ENCODE measurements at regions not wholly inside any gene's neighbourhood (a gene's known extent, or its start where the extent isn't known, plus 50 kb on each side); places are given as distances from the start of the nearest gene placed in this dataset.

GRCh38 chr2:106961328-106961727, 75.4 kb upstream of the ST6GAL2 start:
- H3K4me3 ChIP-seq (replicated peaks; ENCODE audit: low read depth, low read length): no peak overlapping the region
- DNase-seq (ENCODE audit: extremely low read depth, insufficient read length): no peak
- TF ChIP-seq CTCF (IDR thresholded peaks at IDR 0.05; ENCODE audit: insufficient read depth, low read length, poor library complexity, severe bottlenecking): no peak
- H3K27me3 ChIP-seq (replicated peaks; ENCODE audit: control insufficient read depth, insufficient read depth, low read length): no peaks in the 10 kb centered on the region
- no peaks in the 10 kb centered on the region for H3K36me3 ChIP-seq (ENCODE audit: control insufficient read depth, insufficient read depth, low read length)

DNA sequence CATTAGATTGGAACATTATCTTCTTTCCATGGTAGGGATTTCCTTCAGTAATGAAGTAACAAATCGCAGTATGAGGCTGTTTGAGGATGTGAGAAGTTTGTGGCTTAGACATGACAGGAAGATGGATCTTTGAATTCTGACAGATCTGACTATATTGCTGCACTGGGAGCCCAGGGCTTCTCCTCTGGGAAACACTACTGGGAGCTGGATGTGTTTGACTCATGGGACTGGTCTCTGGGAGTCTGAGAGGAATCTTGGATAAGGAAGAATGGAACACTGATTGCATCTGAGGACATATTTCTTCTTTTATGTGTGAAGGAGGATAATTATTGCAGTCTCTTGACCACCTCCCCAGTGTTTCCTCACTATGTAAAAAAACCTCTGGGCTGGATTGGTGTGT, 77.2 kb upstream of the ST6GAL2 start:
- no peak for TF ChIP-seq CTCF (IDR thresholded peaks at IDR 0.05; ENCODE audit: insufficient read depth, low read length, poor library complexity, severe bottlenecking)
- H3K36me3 ChIP-seq (ENCODE audit: control insufficient read depth, insufficient read depth, low read length): no peaks in the 10 kb centered on the region
- no peaks in the 10 kb centered on the region for H3K27me3 ChIP-seq (replicated peaks; ENCODE audit: control insufficient read depth, insufficient read depth, low read length)
- DNase-seq (ENCODE audit: extremely low read depth, insufficient read length): no peak
- H3K4me3 ChIP-seq (replicated peaks; ENCODE audit: low read depth, low read length): no peak overlapping the region

- no peaks in the 10 kb centered on the region for H3K36me3 ChIP-seq (ENCODE audit: control insufficient read depth, insufficient read depth, low read length)
- H3K4me3 ChIP-seq (replicated peaks; ENCODE audit: low read depth, low read length): no peak overlapping the region
Observed at GRCh38 chr2:106963893-106964292, 77.9 kb upstream of the ST6GAL2 start.

DNA sequence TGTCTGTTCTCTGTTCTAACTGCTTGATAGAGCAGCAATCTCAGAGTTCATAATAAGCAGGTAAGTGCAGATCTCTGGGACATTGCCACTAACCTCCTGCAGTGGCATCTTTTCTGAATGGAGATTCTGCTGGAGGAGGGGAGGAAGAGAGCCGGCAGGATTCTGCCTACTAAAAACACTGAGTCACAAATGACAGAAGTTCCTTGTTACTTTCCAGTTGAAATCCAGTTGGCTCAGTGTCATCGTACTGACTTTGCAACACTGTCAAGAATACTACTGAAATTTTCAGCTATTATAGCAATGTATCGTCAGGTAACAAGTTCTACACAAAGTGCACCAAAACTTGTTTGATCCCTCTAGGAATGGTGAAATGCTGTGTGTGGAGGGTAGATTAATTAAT, 79.6 kb upstream of the ST6GAL2 start:
- H3K36me3 ChIP-seq (ENCODE audit: control insufficient read depth, insufficient read depth, low read length): no peaks in the 10 kb centered on the region
- DNase-seq (ENCODE audit: extremely low read depth, insufficient read length): no peak
- no peaks in the 10 kb centered on the region for H3K27me3 ChIP-seq (replicated peaks; ENCODE audit: control insufficient read depth, insufficient read depth, low read length)
- no peak overlapping the region for H3K4me3 ChIP-seq (replicated peaks; ENCODE audit: low read depth, low read length)
- no peak for TF ChIP-seq CTCF (IDR thresholded peaks at IDR 0.05; ENCODE audit: insufficient read depth, low read length, poor library complexity, severe bottlenecking)

More at GRCh38 chr2:106963893-106964292, 77.9 kb upstream of the ST6GAL2 start:
- H3K27me3 ChIP-seq (replicated peaks; ENCODE audit: control insufficient read depth, insufficient read depth, low read length): no peaks in the 10 kb centered on the region
- TF ChIP-seq CTCF (IDR thresholded peaks at IDR 0.05; ENCODE audit: insufficient read depth, low read length, poor library complexity, severe bottlenecking): no peak
- no peak for DNase-seq (ENCODE audit: extremely low read depth, insufficient read length)

DNA sequence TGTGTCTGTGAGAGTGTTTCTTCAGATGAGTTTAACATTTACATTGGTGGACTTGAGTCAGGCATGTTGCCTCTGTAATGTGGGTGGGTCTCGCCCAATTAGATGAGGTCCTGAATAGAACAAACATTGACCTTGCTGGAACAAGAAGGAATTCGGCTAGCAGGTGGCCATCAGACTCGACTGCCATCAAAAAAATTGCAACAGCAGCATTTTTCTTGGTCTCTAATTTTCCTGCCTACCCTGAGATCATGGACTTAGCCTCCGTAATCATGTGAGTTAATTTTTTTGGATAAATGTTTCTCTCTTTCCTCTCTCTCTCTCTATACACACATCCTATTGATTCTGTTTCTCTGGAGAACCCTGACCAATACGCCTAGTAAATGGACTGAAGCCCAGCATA, 83.8 kb upstream of the ST6GAL2 start:
- no peak for TF ChIP-seq CTCF (IDR thresholded peaks at IDR 0.05; ENCODE audit: insufficient read depth, low read length, poor library complexity, severe bottlenecking)
- no peaks in the 10 kb centered on the region for H3K27me3 ChIP-seq (replicated peaks; ENCODE audit: control insufficient read depth, insufficient read depth, low read length)
- no peak for DNase-seq (ENCODE audit: extremely low read depth, insufficient read length)
- H3K4me3 ChIP-seq (replicated peaks; ENCODE audit: low read depth, low read length): no peak overlapping the region
- no peaks in the 10 kb centered on the region for H3K36me3 ChIP-seq (ENCODE audit: control insufficient read depth, insufficient read depth, low read length)

Measured in GM06990 (cell line).